DND-41 (cell line): ENCODE measurements at regions not wholly inside any gene's neighbourhood (a gene's known extent, or its start where the extent isn't known, plus 50 kb on each side); places are given as distances from the start of the nearest gene placed in this dataset.

ENCODE experiments used
- ATAC-seq: fragments of 200-7000 bp; cut with Tn5 transposase; 3 replicates; pipeline ENCODE4 v1.9.1; 2021; ENCODE audit warnings: low read depth; ENCODE audit not compliant: insufficient read depth
- DNase-seq: peaks from one replicate; pipeline ENCODE4 v3.0.0-alpha.2; 2020
- H2AFZ ChIP-seq: 2 replicates; pipeline ENCODE4 v1.6.0; 2012; ENCODE audit warnings: low read depth, low read length
- H3K27ac ChIP-seq: 2 replicates; pipeline ENCODE4 v1.5.1; 2012; ENCODE audit warnings: low read length, inconsistent platforms
- H3K27me3 ChIP-seq: fragments of 200-600 bp; sonication (generic); 2 replicates; pipeline ENCODE4 v1.6.0; 2012; ENCODE audit warnings: low read length, mild to moderate bottlenecking, inconsistent platforms; ENCODE audit not compliant: insufficient read depth, poor library complexity
- H3K36me3 ChIP-seq: 2 replicates; pipeline ENCODE4 v1.5.1; 2012; ENCODE audit warnings: low read length, inconsistent platforms; ENCODE audit not compliant: insufficient read depth
- H3K4me1 ChIP-seq: 2 replicates; pipeline ENCODE4 v1.5.1; 2012; ENCODE audit warnings: mild to moderate bottlenecking, low read length; ENCODE audit not compliant: insufficient read depth
- H3K4me2 ChIP-seq: 2 replicates; pipeline ENCODE4 v1.6.0; 2012; ENCODE audit warnings: mild to moderate bottlenecking, moderate library complexity, low read length, inconsistent platforms; ENCODE audit not compliant: insufficient read depth
- H3K4me3 ChIP-seq, 2 experiments: fragments of 200-600 bp in 1 of 2; shearing (Covaris generic) in 1 of 2; 2 replicates each; pipeline ENCODE4 v1.5.1; 2012 to 2016; ENCODE audit warnings: inconsistent platforms in 2 of 2, low read length in 2 of 2, mild to moderate bottlenecking in 2 of 2, low read depth in 1 of 2, moderate library complexity in 1 of 2
- H3K79me2 ChIP-seq: 2 replicates; pipeline ENCODE4 v1.6.0; 2012; ENCODE audit warnings: low read length, inconsistent platforms; ENCODE audit not compliant: insufficient read depth
- H3K9ac ChIP-seq: 2 replicates; pipeline ENCODE4 v1.6.0; 2012; ENCODE audit warnings: low read depth, mild to moderate bottlenecking, inconsistent platforms, low read length, moderate library complexity
- H3K9me3 ChIP-seq: 2 replicates; pipeline ENCODE4 v1.5.1; 2012; ENCODE audit warnings: low read length, moderate library complexity, mild to moderate bottlenecking, inconsistent platforms; ENCODE audit not compliant: insufficient read depth, severe bottlenecking
- H4K20me1 ChIP-seq: 2 replicates; pipeline ENCODE4 v1.6.0; 2012; ENCODE audit warnings: low read length; ENCODE audit not compliant: insufficient read depth
- CTCF ChIP-seq: IDR thresholded peaks from 2 replicates; pipeline ENCODE4 v1.5.1; 2012; ENCODE audit warnings: borderline replicate concordance, low read length, moderate library complexity, mild to moderate bottlenecking; ENCODE audit not compliant: poor library complexity, severe bottlenecking; ENCODE audit errors: extremely low read depth
- EZH2 ChIP-seq: IDR thresholded peaks from 3 replicates; pipeline ENCODE4 v1.6.1; 2012; ENCODE audit warnings: borderline replicate concordance, low read depth, mild to moderate bottlenecking, moderate library complexity, low read length, inconsistent platforms; ENCODE audit not compliant: severe bottlenecking

GRCh38 chr5:107241841-107242240, 428.9 kb downstream of the EFNA5 start:
- no peak for ATAC-seq

GRCh38 chr5:107235167-107235566, 435.6 kb downstream of the EFNA5 start:
- H3K27ac ChIP-seq: no peak overlapping the region
- H3K4me1 ChIP-seq: no peaks in the 10 kb centered on the region
- no peaks in the 10 kb centered on the region for H3K9me3 ChIP-seq
- no peaks in the 10 kb centered on the region for H4K20me1 ChIP-seq
- no peaks in the 10 kb centered on the region for H3K79me2 ChIP-seq
- ATAC-seq (no peak), DNase-seq (no peak)
- H2AFZ ChIP-seq: no peak overlapping the region
- no peak for TF ChIP-seq EZH2
- TF ChIP-seq CTCF: no peak
- H3K36me3 ChIP-seq: no peaks in the 10 kb centered on the region
- H3K4me2 ChIP-seq: no peak overlapping the region
- H3K4me3 ChIP-seq: no peak overlapping the region
- no peaks in the 10 kb centered on the region for H3K27me3 ChIP-seq
- H3K9ac ChIP-seq: no peak overlapping the region

More at GRCh38 chr5:107241841-107242240, 428.9 kb downstream of the EFNA5 start:
- no peak overlapping the region for H3K4me2 ChIP-seq
- no peak for TF ChIP-seq EZH2
- no peak for TF ChIP-seq CTCF
- no peak overlapping the region for H3K4me3 ChIP-seq
- H3K9ac ChIP-seq: no peak overlapping the region
- H3K4me1 ChIP-seq: no peaks in the 10 kb centered on the region
- no peak for DNase-seq
- no peak overlapping the region for H3K27ac ChIP-seq
- H2AFZ ChIP-seq: no peak overlapping the region
- H3K79me2 ChIP-seq: no peaks in the 10 kb centered on the region
- H3K27me3 ChIP-seq: no peaks in the 10 kb centered on the region
- H3K9me3 ChIP-seq: no peaks in the 10 kb centered on the region
- no peaks in the 10 kb centered on the region for H3K36me3 ChIP-seq
- H4K20me1 ChIP-seq: no peaks in the 10 kb centered on the region

GRCh38 chr5:107232788-107233187, 437.9 kb downstream of the EFNA5 start:
- no peak overlapping the region for H3K4me3 ChIP-seq
- TF ChIP-seq CTCF: no peak
- no peak overlapping the region for H3K27ac ChIP-seq
- no peak overlapping the region for H3K9ac ChIP-seq
- no peaks in the 10 kb centered on the region for H3K79me2 ChIP-seq
- no peak for DNase-seq
- H3K4me2 ChIP-seq: no peak overlapping the region
- no peaks in the 10 kb centered on the region for H3K36me3 ChIP-seq
- no peak overlapping the region for H2AFZ ChIP-seq
- H4K20me1 ChIP-seq: no peaks in the 10 kb centered on the region
- ATAC-seq: no peak
- no peaks in the 10 kb centered on the region for H3K4me1 ChIP-seq
- H3K9me3 ChIP-seq: no peaks in the 10 kb centered on the region
- H3K27me3 ChIP-seq: no peaks in the 10 kb centered on the region

GRCh38 chr5:107232293-107232692, 438.4 kb downstream of the EFNA5 start:
- H3K36me3 ChIP-seq: no peaks in the 10 kb centered on the region
- H3K4me3 ChIP-seq: no peak overlapping the region
- ATAC-seq (no peak), DNase-seq (no peak)
- H3K4me1 ChIP-seq: no peaks in the 10 kb centered on the region
- no peaks in the 10 kb centered on the region for H4K20me1 ChIP-seq
- H3K4me2 ChIP-seq: no peak overlapping the region
- no peak overlapping the region for H3K27ac ChIP-seq
- no peak overlapping the region for H3K9ac ChIP-seq
- H3K9me3 ChIP-seq: no peaks in the 10 kb centered on the region
- no peak overlapping the region for H2AFZ ChIP-seq
- no peak for TF ChIP-seq EZH2
- TF ChIP-seq CTCF: no peak
- H3K27me3 ChIP-seq: no peaks in the 10 kb centered on the region
- no peaks in the 10 kb centered on the region for H3K79me2 ChIP-seq
